HEK293 (cell line): ENCODE measurements at regions not wholly inside any gene's neighbourhood (a gene's known extent, or its start where the extent isn't known, plus 50 kb on each side); places are given as distances from the start of the nearest gene placed in this dataset.

Experiments
- GLIS1 ChIP-seq: fragments of 450-650 bp; formaldehyde crosslinking; IDR thresholded peaks from 2 replicates; pipeline ENCODE4 v1.5.1; 2016; ENCODE audit warnings: missing biosample characterization, missing genetic modification characterization
- IKZF3 ChIP-seq: fragments of 450-650 bp; IDR thresholded peaks from 2 replicates; pipeline ENCODE4 v1.5.0; 2018; ENCODE audit warnings: missing biosample characterization, mild to moderate bottlenecking, missing genetic modification characterization, moderate library complexity
- REST ChIP-seq: fragments of 450-650 bp; formaldehyde crosslinking; IDR thresholded peaks from 2 replicates; pipeline ENCODE4 v1.5.1; 2016; ENCODE audit warnings: missing biosample characterization, missing genetic modification characterization
- SALL2 ChIP-seq: fragments of 450-650 bp; formaldehyde crosslinking; IDR thresholded peaks from 2 replicates; pipeline ENCODE4 v1.5.0; 2017; ENCODE audit warnings: missing biosample characterization, mild to moderate bottlenecking, missing genetic modification characterization, borderline replicate concordance
- SCRT1 ChIP-seq: fragments of 450-650 bp; formaldehyde crosslinking; IDR thresholded peaks from 2 replicates; pipeline ENCODE4 v1.5.1; 2016; ENCODE audit warnings: missing biosample characterization, missing genetic modification characterization, borderline replicate concordance
- ZNF10 ChIP-seq: fragments of 450-650 bp; formaldehyde crosslinking; IDR thresholded peaks from 2 replicates; pipeline ENCODE4 v1.5.1; 2017; ENCODE audit warnings: missing biosample characterization, missing genetic modification characterization
- ZNF292 ChIP-seq: fragments of 450-650 bp; formaldehyde crosslinking; IDR thresholded peaks from 2 replicates; pipeline ENCODE4 v1.5.1; 2016; ENCODE audit warnings: low read depth, missing biosample characterization, missing genetic modification characterization, borderline replicate concordance
- ZNF341 ChIP-seq: fragments of 450-650 bp; formaldehyde crosslinking; IDR thresholded peaks from 2 replicates; pipeline ENCODE4; 2016; ENCODE audit warnings: low read depth, missing biosample characterization, missing genetic modification characterization
- ZNF48 ChIP-seq: fragments of 450-650 bp; formaldehyde crosslinking; IDR thresholded peaks from 2 replicates; pipeline ENCODE4 v1.5.1; 2016; ENCODE audit warnings: missing biosample characterization, missing genetic modification characterization
- ZNF518A ChIP-seq: fragments of 450-650 bp; formaldehyde crosslinking; conservative IDR thresholded peaks from 2 replicates; pipeline ENCODE4 v1.5.1; 2016; ENCODE audit warnings: low read depth, missing biosample characterization, missing genetic modification characterization
- ZNF544 ChIP-seq: fragments of 450-650 bp; formaldehyde crosslinking; IDR thresholded peaks from 2 replicates; pipeline ENCODE4 v1.5.0; 2017; ENCODE audit warnings: missing biosample characterization, missing genetic modification characterization
- ZNF660 ChIP-seq: fragments of 450-650 bp; IDR thresholded peaks from 2 replicates; pipeline ENCODE4 v1.5.1; 2018; ENCODE audit warnings: missing biosample characterization, mild to moderate bottlenecking, missing genetic modification characterization
- ZSCAN30 ChIP-seq: fragments of 450-650 bp; IDR thresholded peaks from 2 replicates; pipeline ENCODE4 v1.5.1; 2018; ENCODE audit warnings: missing biosample characterization, mild to moderate bottlenecking, missing genetic modification characterization, moderate library complexity
- TF ChIP-seq, protein P1 (sequence below): fragments of 450-650 bp; formaldehyde crosslinking; IDR thresholded peaks from 2 replicates; pipeline ENCODE4 v1.5.1; 2016; ENCODE audit warnings: missing biosample characterization, missing genetic modification characterization
- TF ChIP-seq, protein P2 (sequence below): fragments of 450-650 bp; formaldehyde crosslinking; IDR thresholded peaks from 2 replicates; pipeline ENCODE4 v1.5.1; 2016; ENCODE audit warnings: missing biosample characterization, missing genetic modification characterization

- TF ChIP-seq ZNF518A, result 0 out of 2 replicates have a peak, but pooled peaks have one; percentile 21
- peak; percentile 44; the same call in 1 of the 2 replicates for TF ChIP-seq SCRT1 (tag by site-specific recombination)
- TF ChIP-seq ZNF10 (tag by site-specific recombination), result peak; percentile 27; the same call in 1 of the 2 replicates
- TF ChIP-seq ZNF341 (tag by site-specific recombination), result peak; percentile 40; the same call in 1 of the 2 replicates
- TF ChIP-seq IKZF3, result no peak
- no peak for TF ChIP-seq ZNF292
- TF ChIP-seq REST (tag by site-specific recombination), result no peak
- peak; percentile 63; the same call in 1 of the 2 replicates for TF ChIP-seq ZSCAN30 (tag by site-specific recombination)
- no peak for TF ChIP-seq SALL2 (tag by site-specific recombination)
- peak; percentile 28; the same call in 1 of the 2 replicates for TF ChIP-seq GLIS1 (tag by site-specific recombination)
- peak; percentile 57; the same call in 1 of the 2 replicates for TF ChIP-seq ZNF660 (tag by site-specific recombination)
- TF ChIP-seq, protein P1, sequence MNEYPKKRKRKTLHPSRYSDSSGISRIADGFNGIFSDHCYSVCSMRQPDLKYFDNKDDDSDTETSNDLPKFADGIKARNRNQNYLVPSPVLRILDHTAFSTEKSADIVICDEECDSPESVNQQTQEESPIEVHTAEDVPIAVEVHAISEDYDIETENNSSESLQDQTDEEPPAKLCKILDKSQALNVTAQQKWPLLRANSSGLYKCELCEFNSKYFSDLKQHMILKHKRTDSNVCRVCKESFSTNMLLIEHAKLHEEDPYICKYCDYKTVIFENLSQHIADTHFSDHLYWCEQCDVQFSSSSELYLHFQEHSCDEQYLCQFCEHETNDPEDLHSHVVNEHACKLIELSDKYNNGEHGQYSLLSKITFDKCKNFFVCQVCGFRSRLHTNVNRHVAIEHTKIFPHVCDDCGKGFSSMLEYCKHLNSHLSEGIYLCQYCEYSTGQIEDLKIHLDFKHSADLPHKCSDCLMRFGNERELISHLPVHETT (tag by site-specific recombination), result no peak
- no peak for TF ChIP-seq ZNF48 (tag by site-specific recombination)
- TF ChIP-seq, protein P2, sequence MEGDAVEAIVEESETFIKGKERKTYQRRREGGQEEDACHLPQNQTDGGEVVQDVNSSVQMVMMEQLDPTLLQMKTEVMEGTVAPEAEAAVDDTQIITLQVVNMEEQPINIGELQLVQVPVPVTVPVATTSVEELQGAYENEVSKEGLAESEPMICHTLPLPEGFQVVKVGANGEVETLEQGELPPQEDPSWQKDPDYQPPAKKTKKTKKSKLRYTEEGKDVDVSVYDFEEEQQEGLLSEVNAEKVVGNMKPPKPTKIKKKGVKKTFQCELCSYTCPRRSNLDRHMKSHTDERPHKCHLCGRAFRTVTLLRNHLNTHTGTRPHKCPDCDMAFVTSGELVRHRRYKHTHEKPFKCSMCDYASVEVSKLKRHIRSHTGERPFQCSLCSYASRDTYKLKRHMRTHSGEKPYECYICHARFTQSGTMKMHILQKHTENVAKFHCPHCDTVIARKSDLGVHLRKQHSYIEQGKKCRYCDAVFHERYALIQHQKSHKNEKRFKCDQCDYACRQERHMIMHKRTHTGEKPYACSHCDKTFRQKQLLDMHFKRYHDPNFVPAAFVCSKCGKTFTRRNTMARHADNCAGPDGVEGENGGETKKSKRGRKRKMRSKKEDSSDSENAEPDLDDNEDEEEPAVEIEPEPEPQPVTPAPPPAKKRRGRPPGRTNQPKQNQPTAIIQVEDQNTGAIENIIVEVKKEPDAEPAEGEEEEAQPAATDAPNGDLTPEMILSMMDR (tag by site-specific recombination), result peak; percentile 81
- TF ChIP-seq ZNF544, result no peak
- TF ChIP-seq, all 188 proteins: peak for 36
These were observed 178.3 kb downstream of the UACA start (continued) for GRCh38 chr15:70584838-70585706.
